Mesendoderm (in vitro differentiated cells): ENCODE measurements at regions not wholly inside any gene's neighbourhood (a gene's known extent, or its start where the extent isn't known, plus 50 kb on each side); places are given as distances from the start of the nearest gene placed in this dataset.

ENCODE experiments used
- DNase-seq: peaks from one replicate; pipeline ENCODE4 v3.0.0; 2013
- H2AK5ac ChIP-seq: 2 replicates; pipeline ENCODE4 v1.6.1; 2013; ENCODE audit warnings: low read length, inconsistent platforms
- H2BK120ac ChIP-seq: 2 replicates; pipeline ENCODE4 v1.6.1; 2013; ENCODE audit warnings: low read depth, mild to moderate bottlenecking, low read length, moderate library complexity, mixed read lengths
- H2BK15ac ChIP-seq: replicated peaks from 2 replicates; pipeline ENCODE4 v1.6.1; 2013; ENCODE audit warnings: low read depth, mild to moderate bottlenecking, moderate library complexity
- H2BK5ac ChIP-seq: 2 replicates; pipeline ENCODE4 v1.6.1; 2013; ENCODE audit warnings: low read length, inconsistent platforms
- H3K18ac ChIP-seq: 2 replicates; pipeline ENCODE4 v1.6.1; 2013; ENCODE audit warnings: mild to moderate bottlenecking, low read length, mixed read lengths
- H3K23ac ChIP-seq: one replicate; pipeline ENCODE4 v1.6.1; 2013; ENCODE audit warnings: low read length
- H3K27ac ChIP-seq: 2 replicates; pipeline ENCODE4 v1.5.1; 2013; ENCODE audit warnings: low read depth, mild to moderate bottlenecking, inconsistent platforms, low read length, moderate library complexity
- H3K27me3 ChIP-seq: 2 replicates; pipeline ENCODE4 v1.6.1; 2013; ENCODE audit warnings: low read length, control low read depth, mild to moderate bottlenecking, inconsistent platforms; ENCODE audit not compliant: insufficient read depth, poor library complexity
- H3K36me3 ChIP-seq: 2 replicates; pipeline ENCODE4 v1.6.1; 2013; ENCODE audit warnings: low read length, inconsistent platforms; ENCODE audit not compliant: control insufficient read depth, insufficient read depth
- H3K4ac ChIP-seq: one replicate; pipeline ENCODE4 v1.6.1; 2013; ENCODE audit warnings: low read depth, mild to moderate bottlenecking, low read length, moderate library complexity
- H3K4me1 ChIP-seq: 2 replicates; pipeline ENCODE4 v1.6.1; 2013; ENCODE audit warnings: low read depth, low read length, inconsistent platforms; ENCODE audit not compliant: control insufficient read depth
- H3K4me2 ChIP-seq: 2 replicates; pipeline ENCODE4 v1.6.1; 2013; ENCODE audit warnings: low read length
- H3K4me3 ChIP-seq: 2 replicates; pipeline ENCODE4 v1.5.1; 2013; ENCODE audit warnings: mild to moderate bottlenecking, low read length
- H3K56ac ChIP-seq: one replicate; pipeline ENCODE4 v1.6.1; 2013; ENCODE audit warnings: low read length
- H3K79me1 ChIP-seq: 2 replicates; pipeline ENCODE4 v1.6.1; 2013; ENCODE audit warnings: low read length, inconsistent platforms
- H3K79me2 ChIP-seq: 2 replicates; pipeline ENCODE4 v1.6.1; 2013; ENCODE audit warnings: mild to moderate bottlenecking, low read length; ENCODE audit not compliant: control insufficient read depth, insufficient read depth
- H3K9ac ChIP-seq: 2 replicates; pipeline ENCODE4 v1.6.1; 2013; ENCODE audit warnings: low read length, inconsistent platforms
- H4K5ac ChIP-seq: one replicate; pipeline ENCODE4 v1.6.1; 2013; ENCODE audit warnings: low read length
- H4K8ac ChIP-seq: one replicate; pipeline ENCODE4 v1.6.1; 2013; ENCODE audit warnings: low read depth, mild to moderate bottlenecking, control low read depth, low read length, moderate library complexity
- WGBS: extraction: QIAGEN DNeasy Blood & Tissue Kit; methylation state at CpG from one replicate; pipeline ENCODE4 v1.1.7; 2013; ENCODE audit warnings: low lambda C conversion rate, missing lambda C conversion rate; ENCODE audit not compliant: insufficient coverage; ENCODE audit errors: extremely low coverage; 5-methylcytosine and 5-hydroxymethylcytosine counted together

DNA sequence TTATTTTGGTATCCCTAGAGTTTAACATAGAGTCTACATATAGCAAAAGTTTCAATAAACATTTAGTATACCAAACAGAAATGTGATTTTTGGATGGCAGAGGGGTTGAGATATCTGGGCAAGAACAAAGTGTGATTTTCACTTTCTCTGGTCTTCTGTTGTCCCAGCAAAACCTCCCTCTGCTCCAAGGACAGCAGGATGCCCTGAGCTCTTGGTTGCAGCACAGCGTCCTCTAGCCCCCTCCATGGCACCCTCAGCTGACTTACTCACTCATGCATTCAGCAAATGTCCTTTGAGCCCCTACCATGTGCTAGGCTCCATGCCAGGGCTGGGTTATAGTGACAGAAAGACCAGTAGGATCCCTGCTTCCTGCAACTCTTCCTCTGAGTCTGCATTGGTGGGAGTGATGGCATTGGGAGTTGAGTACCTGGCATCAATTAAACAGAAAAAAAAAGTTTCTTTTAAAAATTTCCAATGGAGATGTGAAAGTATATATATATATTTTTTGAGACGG, 104.8 kb upstream of the UBL3 start:
- Histone ChIP-seq H3K56ac (no peak overlapping the region), H3K9ac (no peak overlapping the region), H3K23ac (no peak overlapping the region), H4K5ac (no peak overlapping the region), H2AK5ac (no peak overlapping the region), H3K4me3 (no peak overlapping the region), H2BK15ac (no peak overlapping the region), H3K27me3 (no peaks in the 10 kb centered on the region), H2BK5ac (no peak overlapping the region), H2BK120ac (no peak overlapping the region), H3K79me1 (no peaks in the 10 kb centered on the region), H3K27ac (no peak overlapping the region), H3K4me1 (no peaks in the 10 kb centered on the region), H3K79me2 (no peaks in the 10 kb centered on the region), H3K18ac (no peak overlapping the region), H4K8ac (no peak overlapping the region), H3K4ac (no peak overlapping the region), H3K36me3 (no peaks in the 10 kb centered on the region), H3K4me2 (no peak overlapping the region)
- WGBS, result no CpG with 5 or more reads among the region's 2 CpGs
- DNase-seq, result no peak

DNA sequence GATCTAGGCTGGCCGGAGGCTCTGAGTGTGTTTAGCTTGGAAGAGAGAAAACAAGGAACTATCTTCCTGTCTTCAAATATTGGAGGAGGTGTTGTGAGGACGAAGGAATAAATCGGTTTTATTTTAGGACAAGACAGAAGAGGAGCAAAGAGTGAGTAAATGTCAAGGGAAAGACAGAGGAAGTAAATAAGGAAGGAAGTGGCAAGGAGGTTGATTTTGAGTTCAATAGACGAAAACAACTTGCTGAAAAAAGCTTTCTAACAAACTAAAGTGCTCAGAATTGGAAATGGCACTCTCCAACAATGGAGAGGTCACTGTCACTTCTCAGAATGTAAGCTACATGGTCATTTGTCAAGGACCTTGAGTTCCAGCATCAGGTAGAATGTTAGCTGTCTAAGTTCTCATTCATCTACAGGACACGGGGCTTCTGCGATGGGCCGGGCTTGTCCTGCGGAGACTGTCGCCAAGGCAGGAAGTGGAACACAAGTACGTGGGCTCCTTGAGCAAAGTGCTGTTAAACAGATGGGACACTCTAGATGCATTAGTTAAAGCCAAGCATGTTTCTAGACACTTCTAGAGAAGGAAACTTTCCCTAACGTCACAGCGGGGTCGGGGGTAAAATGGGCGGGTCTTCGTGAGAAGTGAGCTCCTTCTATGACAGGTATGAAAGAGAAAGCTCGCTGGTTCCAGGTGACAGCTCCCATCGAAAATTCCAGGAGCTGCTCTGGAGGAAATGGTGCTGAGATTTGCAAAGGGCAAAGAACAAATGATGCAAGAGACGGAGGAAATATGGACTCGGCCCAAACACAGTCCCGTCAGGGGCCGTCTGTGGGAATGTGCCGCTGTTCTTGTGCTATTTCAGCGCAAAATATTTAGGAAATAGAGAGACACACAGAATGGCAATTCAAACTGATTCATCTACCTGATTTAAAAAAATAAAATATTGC, 103.9 kb upstream of the UBL3 start:
- H3K27me3 ChIP-seq, result no peaks in the 10 kb centered on the region
- H3K56ac ChIP-seq, result no peak overlapping the region
- H3K4me2 ChIP-seq, result no peak overlapping the region
- H3K18ac ChIP-seq, result no peak overlapping the region
- no peaks in the 10 kb centered on the region for H3K79me2 ChIP-seq
- no peak overlapping the region for H3K4ac ChIP-seq
- H3K4me3 ChIP-seq, result no peak overlapping the region
- H2AK5ac ChIP-seq, result no peak overlapping the region
- no peak overlapping the region for H3K23ac ChIP-seq
- no peak overlapping the region for H2BK120ac ChIP-seq
- no peaks in the 10 kb centered on the region for H3K4me1 ChIP-seq
- no peak for DNase-seq
- no peaks in the 10 kb centered on the region for H3K36me3 ChIP-seq
- H2BK5ac ChIP-seq, result no peak overlapping the region
- H4K5ac ChIP-seq, result no peak overlapping the region
- H3K27ac ChIP-seq, result no peak overlapping the region
- H2BK15ac ChIP-seq, result no peak overlapping the region
- no peak overlapping the region for H4K8ac ChIP-seq
- WGBS, result 100% methylated on average over 2 of the region's 23 CpGs
- H3K79me1 ChIP-seq, result no peaks in the 10 kb centered on the region
- no peak overlapping the region for H3K9ac ChIP-seq

DNA sequence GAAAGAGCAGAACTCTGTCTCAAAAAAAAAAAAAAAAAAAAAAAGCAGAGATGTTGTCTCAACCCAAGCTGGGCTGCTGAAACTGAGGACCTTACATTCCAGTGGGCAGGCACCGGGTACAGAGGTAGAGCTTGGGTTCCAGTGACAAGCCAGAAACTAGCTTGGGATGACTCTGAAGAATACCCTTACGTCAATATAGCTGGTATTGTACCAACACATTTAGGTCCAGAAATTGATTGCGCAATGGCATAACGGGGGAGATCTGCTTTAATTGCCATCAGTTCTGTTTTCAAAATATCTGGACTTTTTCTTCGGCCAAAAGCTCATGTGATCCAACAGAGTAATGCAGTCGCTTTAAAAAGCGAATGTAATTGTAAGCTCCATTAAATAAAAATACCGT, 103.1 kb upstream of the UBL3 start:
- Histone ChIP-seq H3K4me1 (no peaks in the 10 kb centered on the region), H3K18ac (no peak overlapping the region), H2AK5ac (no peak overlapping the region), H3K27me3 (no peaks in the 10 kb centered on the region), H3K36me3 (no peaks in the 10 kb centered on the region), H3K79me2 (no peaks in the 10 kb centered on the region), H3K4ac (no peak overlapping the region), H4K5ac (no peak overlapping the region), H3K4me2 (no peak overlapping the region), H3K79me1 (no peaks in the 10 kb centered on the region), H3K27ac (no peak overlapping the region), H2BK15ac (no peak overlapping the region), H2BK120ac (no peak overlapping the region), H3K23ac (no peak overlapping the region), H3K4me3 (no peak overlapping the region), H3K56ac (no peak overlapping the region), H3K9ac (no peak overlapping the region), H2BK5ac (no peak overlapping the region), H4K8ac (no peak overlapping the region)
- no peak for DNase-seq
- no CpG with 5 or more reads among the region's 8 CpGs for WGBS

DNA sequence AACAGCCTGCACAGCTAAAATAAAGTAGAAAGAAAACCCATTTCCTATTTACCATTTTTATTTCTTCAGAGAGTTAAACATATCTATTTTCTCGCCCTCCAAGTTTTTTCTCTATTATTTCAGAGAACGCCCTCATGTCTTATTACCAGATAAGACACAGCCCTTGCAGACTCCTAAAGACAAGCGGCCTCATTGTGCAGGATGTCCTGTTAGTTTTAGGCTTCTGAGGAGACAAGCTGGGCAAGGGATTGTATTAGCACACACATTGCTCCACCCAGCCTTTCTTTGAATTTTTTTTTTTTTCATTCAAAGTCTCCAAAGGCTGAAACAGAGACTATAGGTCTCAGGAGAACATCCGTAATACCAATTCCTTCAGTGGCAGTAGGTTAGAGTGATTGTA, 101.8 kb upstream of the UBL3 start:
- no CpG with 5 or more reads among the region's 4 CpGs for WGBS
- Histone ChIP-seq H3K79me2 (no peaks in the 10 kb centered on the region), H3K9ac (no peak overlapping the region), H3K27ac (no peak overlapping the region), H2BK120ac (no peak overlapping the region), H3K27me3 (no peaks in the 10 kb centered on the region), H3K18ac (no peak overlapping the region), H3K79me1 (no peaks in the 10 kb centered on the region), H3K4ac (no peak overlapping the region), H2AK5ac (no peak overlapping the region), H2BK5ac (no peak overlapping the region), H2BK15ac (no peak overlapping the region), H3K4me3 (no peak overlapping the region), H3K56ac (no peak overlapping the region), H3K23ac (no peak overlapping the region), H3K4me2 (no peak overlapping the region), H4K8ac (no peak overlapping the region), H3K4me1 (no peaks in the 10 kb centered on the region), H3K36me3 (no peaks in the 10 kb centered on the region), H4K5ac (no peak overlapping the region)
- DNase-seq, result no peak

DNA sequence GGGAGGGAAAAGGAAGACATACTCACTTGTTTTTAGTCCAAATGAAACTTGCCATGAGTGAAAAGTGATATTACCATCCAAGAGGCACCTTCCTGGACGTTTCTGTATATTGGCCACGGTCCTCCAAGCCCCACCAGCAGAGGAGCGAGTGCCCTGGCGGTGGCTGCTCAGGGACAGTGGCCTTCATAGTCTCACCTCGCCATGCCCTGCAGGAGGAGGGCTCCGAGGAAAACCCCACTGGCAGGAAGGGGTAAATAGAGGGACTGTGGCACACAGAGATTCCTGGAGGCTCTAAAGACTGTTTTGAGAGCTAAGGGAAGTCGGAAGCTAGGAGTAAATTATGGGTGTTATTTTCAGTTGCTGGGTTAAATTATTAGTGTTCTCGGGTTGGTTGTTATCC, 98.4 kb upstream of the UBL3 start:
- H2BK5ac ChIP-seq, result no peak overlapping the region
- WGBS, result no CpG with 5 or more reads among the region's 8 CpGs
- DNase-seq, result no peak
- H3K36me3 ChIP-seq, result no peaks in the 10 kb centered on the region
- H3K4me2 ChIP-seq, result no peak overlapping the region
- no peak overlapping the region for H3K4me3 ChIP-seq
- H3K27me3 ChIP-seq, result no peaks in the 10 kb centered on the region
- H3K27ac ChIP-seq, result no peak overlapping the region
- H3K9ac ChIP-seq, result no peak overlapping the region
- no peaks in the 10 kb centered on the region for H3K79me1 ChIP-seq
- H2BK15ac ChIP-seq, result no peak overlapping the region
- H4K5ac ChIP-seq, result no peak overlapping the region
- H3K56ac ChIP-seq, result no peak overlapping the region
- no peak overlapping the region for H3K23ac ChIP-seq
- H3K4ac ChIP-seq, result no peak overlapping the region
- H3K18ac ChIP-seq, result no peak overlapping the region
- no peak overlapping the region for H2AK5ac ChIP-seq
- H4K8ac ChIP-seq, result no peak overlapping the region
- no peak overlapping the region for H2BK120ac ChIP-seq
- H3K79me2 ChIP-seq, result no peaks in the 10 kb centered on the region
- peaks cover 3% of the 10 kb centered on the region for H3K4me1 ChIP-seq
